Fibroblast of skin of back (primary cell): ENCODE measurements at regions not wholly inside any gene's neighbourhood (a gene's known extent, or its start where the extent isn't known, plus 50 kb on each side); places are given as distances from the start of the nearest gene placed in this dataset.
A peak's percentile ranks its signal among the peaks of the same experiment; 100 is the strongest.
"Not testable (repeated sequence)": the region's sequence is repeated elsewhere in the genome, so short reads cannot be mapped to it uniquely, and the experiment has no call there.

Experiments used
- DNase-seq: peaks from one replicate; pipeline ENCODE4 v3.0.0-alpha.2; 2013

- DNase-seq: no peak
Observed at GRCh38 chr3:137820366-137820765, 56.3 kb downstream of the SOX14 start.

- no peak for DNase-seq
Observed at GRCh38 chr3:137835096-137835495, 71.0 kb downstream of the SOX14 start.

- no peak for DNase-seq
Observed at GRCh38 chr3:137845194-137845593, 81.1 kb downstream of the SOX14 start.

DNA sequence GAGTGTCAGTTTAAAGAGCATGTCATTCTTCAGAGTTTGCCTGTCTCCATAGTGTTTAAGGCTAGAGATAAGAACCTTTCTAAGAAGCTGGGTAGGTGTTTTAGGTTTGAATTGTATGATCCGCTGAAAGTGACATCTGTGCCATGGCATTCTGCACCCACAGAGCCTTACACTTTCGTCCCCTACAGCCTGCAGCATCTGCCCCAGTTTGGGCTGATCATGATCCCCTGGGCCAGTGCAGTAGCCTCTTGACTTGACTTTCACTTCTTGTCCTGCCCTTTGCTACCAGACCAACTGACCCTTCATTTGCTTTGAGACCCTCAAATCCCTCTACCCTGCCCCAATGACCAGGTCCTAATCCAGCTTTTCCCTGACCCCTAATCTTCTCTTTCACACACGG, 81.6 kb downstream of the SOX14 start:
- no peak for DNase-seq

GRCh38 chr3:137852391-137852830, 88.3 kb downstream of the SOX14 start:
- DNase-seq: no peak

DNA sequence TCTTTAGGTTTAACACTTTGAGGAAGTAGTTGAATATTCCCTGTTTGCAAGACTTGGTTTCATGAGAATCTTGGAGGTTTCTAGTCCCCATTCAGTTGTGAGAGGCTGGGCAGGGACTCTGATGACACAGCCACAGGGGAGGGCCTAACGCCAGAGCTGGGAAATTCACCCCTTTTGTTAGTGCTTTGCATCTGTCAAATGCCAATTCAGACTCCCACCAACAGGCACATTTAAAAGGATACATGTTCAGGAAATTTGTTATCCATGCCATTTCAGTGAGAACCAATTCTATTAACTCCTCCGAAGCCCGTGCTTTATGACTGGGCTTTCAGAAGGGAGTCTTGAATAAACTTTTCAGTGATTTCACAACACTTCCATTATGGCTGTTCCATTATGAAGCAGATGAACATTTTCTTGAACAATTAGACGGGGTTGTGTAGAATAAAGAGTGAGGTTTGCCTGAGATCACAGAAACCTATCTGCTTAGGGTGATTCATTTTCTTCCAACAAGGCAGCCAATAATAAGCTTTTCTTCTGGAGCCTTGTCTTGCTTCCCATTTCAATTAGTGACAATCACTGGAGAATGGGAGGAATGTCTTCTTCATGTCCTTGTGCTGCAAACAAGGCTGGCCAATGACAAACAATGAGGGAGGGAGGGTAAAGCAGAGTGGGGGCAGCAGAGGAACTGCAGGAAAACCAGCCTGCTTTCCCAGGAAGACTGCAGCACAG, 90.6 kb downstream of the SOX14 start:
- no peak for DNase-seq

GRCh38 chr3:137866001-137866400, 101.9 kb downstream of the SOX14 start:
- DNase-seq: no peak

DNA sequence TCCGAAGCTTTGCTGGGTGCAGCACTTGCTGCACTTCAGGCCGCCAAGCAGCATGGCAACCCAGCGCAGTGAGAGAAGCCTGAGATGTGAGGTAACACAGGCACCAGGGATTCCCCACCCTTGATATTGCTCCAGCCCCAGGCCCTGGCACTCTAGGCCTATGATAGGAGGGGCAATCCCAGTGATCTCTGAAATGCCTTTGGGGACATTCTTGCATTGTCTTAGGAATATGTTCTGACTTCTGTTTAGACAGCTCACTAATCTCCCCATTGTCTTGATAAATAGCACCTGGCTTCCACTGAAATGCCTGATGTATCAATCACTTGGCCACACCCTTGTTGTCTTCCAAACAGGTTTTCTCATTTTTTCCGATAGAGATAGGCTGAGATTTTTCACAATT, 102.8 kb downstream of the SOX14 start:
- no peak for DNase-seq

DNA sequence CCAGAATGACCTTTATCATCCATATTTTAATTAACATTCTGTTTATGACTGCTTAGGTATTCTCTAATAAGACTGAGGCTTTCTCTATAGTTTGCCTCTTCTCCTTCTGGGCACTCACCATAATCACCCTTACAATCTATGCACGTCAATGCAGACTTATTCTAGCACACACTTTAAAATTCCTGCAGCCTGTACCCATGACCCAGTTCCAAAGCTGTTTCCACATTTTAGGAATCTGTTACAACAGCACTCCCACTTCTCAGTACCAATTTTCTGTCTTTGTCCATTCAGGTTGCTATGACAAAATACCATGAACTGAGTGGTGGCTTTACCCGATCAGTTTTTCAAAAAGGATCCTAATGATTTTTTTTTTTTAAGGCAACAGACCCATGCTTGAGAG, 103.5 kb downstream of the SOX14 start:
- no peak for DNase-seq

DNA sequence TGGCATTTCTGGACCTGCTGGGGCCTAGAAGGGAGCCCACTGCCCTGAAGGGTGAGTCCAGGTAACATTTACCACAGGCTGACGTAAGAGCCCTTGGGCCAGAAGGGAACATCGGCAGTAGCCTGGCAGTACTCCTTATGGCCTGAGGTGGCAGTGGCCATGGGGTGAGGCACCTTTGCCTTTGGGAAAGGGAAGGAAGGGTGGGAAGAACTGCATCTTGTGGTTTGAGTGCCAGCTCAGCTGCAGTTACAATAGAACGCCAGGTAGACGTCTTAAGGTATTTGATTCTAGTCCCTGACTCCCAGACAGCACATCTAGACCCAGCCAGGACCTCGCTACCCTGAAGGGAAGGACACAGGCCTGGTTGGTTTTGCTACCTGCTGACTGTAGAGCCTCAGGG, 104.9 kb downstream of the SOX14 start:
- no peak for DNase-seq

- DNase-seq: not testable (repeated sequence)
Observed at GRCh38 chr3:137872589-137872988, 108.5 kb downstream of the SOX14 start.

- not testable (repeated sequence) for DNase-seq
Observed at GRCh38 chr3:137896842-137897241, 113.1 kb upstream of the CLDN18 start.

- no peak for DNase-seq
Observed at GRCh38 chr3:137906985-137907649, 102.8 kb upstream of the CLDN18 start.

- no peak for DNase-seq
Observed at GRCh38 chr3:137924628-137925027, 85.3 kb upstream of the CLDN18 start.

- no peak for DNase-seq
Observed at GRCh38 chr3:137925080-137925479, 84.9 kb upstream of the CLDN18 start.

GRCh38 chr3:137926991-137927390, 83.0 kb upstream of the CLDN18 start:
- no peak for DNase-seq

GRCh38 chr3:137930976-137931375, 79.0 kb upstream of the CLDN18 start:
- no peak for DNase-seq

DNA sequence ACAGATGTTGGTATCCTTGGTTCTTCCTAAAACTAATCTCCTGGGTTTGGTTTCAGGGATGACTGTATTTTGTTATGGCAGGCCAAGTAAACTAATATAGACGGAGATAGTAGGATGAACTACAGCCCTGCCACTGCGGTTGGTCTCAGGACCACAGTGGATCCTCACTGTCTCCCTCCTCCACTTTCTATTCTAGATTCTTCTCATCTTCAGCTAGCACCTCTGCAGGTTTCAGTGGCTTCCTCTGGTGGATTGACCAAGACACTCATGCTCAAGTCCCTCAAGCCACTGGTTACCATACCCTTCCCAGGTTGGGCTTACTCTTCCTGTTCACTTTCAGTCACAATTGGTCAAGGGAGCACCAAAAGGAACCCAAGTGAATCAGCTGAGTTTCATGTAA, 71.1 kb upstream of the CLDN18 start:
- no peak for DNase-seq

DNA sequence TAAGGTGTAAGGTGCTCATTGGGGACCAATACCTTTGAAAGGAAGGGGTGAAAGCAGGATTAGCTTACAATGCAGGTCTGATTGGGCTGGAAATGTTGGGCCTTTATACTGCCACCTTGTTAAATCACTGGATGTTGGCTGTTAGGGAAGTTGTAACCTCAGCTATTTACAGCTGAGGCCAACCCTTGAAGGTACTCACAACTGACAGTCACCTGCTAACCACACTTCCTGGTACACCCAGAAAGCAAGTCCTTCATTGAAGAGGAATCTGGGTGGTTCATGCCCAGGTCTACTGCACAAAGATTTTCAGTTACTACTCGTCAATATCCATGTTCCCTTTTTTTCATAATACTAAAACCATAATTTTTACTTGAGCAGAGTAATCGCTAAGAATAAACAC, 65.4 kb upstream of the CLDN18 start:
- DNase-seq: no peak

DNA sequence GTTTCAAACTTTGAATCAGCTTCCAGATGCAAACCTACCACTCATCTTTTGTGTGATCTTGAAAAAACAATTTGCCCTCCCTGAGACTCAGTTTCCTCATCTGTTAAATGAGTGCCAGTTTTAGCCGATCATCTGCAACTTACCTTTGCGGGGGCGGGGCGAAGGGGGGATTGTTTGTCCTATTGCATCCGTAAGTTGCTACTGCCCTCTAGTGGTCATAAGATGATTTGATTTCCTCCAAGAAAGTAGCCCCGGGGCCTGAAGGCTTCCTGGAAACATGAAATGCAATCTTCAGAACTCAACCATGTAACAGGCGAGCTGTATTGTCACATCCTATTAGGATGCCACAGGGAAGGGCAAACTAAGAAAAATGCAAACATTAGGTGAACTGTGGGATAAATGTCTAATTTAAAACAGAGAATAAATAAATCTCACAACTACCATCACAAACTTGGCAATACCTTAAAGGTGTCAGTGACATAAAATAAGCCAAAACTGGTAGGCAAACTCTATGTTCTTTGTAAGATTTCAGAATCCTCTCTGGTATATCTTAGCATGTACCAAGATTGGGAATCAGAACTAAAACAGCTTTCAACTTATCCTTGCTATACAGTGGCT, 63.5 kb upstream of the CLDN18 start:
- DNase-seq: peak; percentile 54

- DNase-seq: no peak
Observed at GRCh38 chr3:137947117-137947516, 62.8 kb upstream of the CLDN18 start.

- no peak for DNase-seq
Observed at GRCh38 chr3:137948400-137949072, 61.4 kb upstream of the CLDN18 start.

GRCh38 chr3:137958636-137959035, 51.3 kb upstream of the CLDN18 start:
- no peak for DNase-seq
